Ovary (tissue), 7 donors: ENCODE measurements at regions not wholly inside any gene's neighbourhood (a gene's known extent, or its start where the extent isn't known, plus 50 kb on each side); places are given as distances from the start of the nearest gene placed in this dataset.

ENCODE experiments used
- DNase-seq, 5 donors: peaks; one replicate each; pipeline ENCODE4 v3.0.0-alpha.2; 2019 to 2020
- H3K27ac ChIP-seq, 2 donors: fragments of 200-600 bp; one replicate each; pipeline versions ENCODE4 v1.5.1 to v1.8.0; 2019 to 2022
- H3K27me3 ChIP-seq: fragments of 200-600 bp; one replicate; pipeline ENCODE4 v1.8.0; 2022
- H3K36me3 ChIP-seq: fragments of 200-600 bp; sonication (generic); one replicate; pipeline ENCODE4 v1.5.1; 2019
- H3K4me1 ChIP-seq: one replicate; pipeline ENCODE4 v1.8.1; 2013; ENCODE audit warnings: mild to moderate bottlenecking, moderate library complexity; ENCODE audit not compliant: insufficient read depth
- H3K4me3 ChIP-seq: fragments of 200-600 bp; sonication (generic); one replicate; pipeline ENCODE4 v1.5.1; 2017
- H3K9me3 ChIP-seq, 2 donors: fragments of 200-600 bp in 1 of 2; sonication (generic) in 1 of 2; one replicate each; pipeline versions ENCODE4 v1.5.1 to v1.8.1; 2013 to 2019; ENCODE audit warnings: mild to moderate bottlenecking in 1 of 2, moderate library complexity in 1 of 2
- CTCF ChIP-seq, 3 donors: fragments of 450-650 bp in 2 of 3; fragments of 200-600 bp in 1 of 3; IDR thresholded peaks; one replicate each; pipeline versions ENCODE4 v1.5.1 to v1.8.0; 2016 to 2022; ENCODE audit warnings: antibody characterized with exemption in 3 of 3, mild to moderate bottlenecking in 1 of 3
- EP300 ChIP-seq: sonication (generic); formaldehyde crosslinking; IDR thresholded peaks from one replicate; pipeline ENCODE4 v1.6.1; 2017; ENCODE audit warnings: antibody characterized with exemption
- POLR2A ChIP-seq: fragments of 450-650 bp; IDR thresholded peaks from one replicate; pipeline ENCODE4 v1.6.1; 2017; ENCODE audit warnings: antibody characterized with exemption, mild to moderate bottlenecking, moderate library complexity
- WGBS, 3 donors: extraction: QIAGEN DNeasy Blood & Tissue Kit in 1 of 3; methylation state at CpG; one replicate each; pipeline versions ENCODE4 v1.1.5 to v1.1.7; 2013 to 2017; 5-methylcytosine and 5-hydroxymethylcytosine counted together
- intact Hi-C, 4 donors: fragments of 100-400 bp; cut with DNase I; formaldehyde crosslinking; loops; one replicate each; pipeline versions ENCODE4 v1.11.0 to v1.15.1; 2022 to 2023
- donor health status: DM: no; HTN: no; CAD: no; lungs with moderate emphysema.
- donor health status: DM: no; HTN: no; CAD: no.
- donor health status: Bipolar disorder and iron deficiency.
- donor health status: DM: no; HTN: no; CAD: no.
- donor health status: DM: yes; HTN: yes; CAD: no.

GRCh38 chr2:34853646-34854045, 1254.5 kb upstream of the FAM98A start:
- no peak for TF ChIP-seq CTCF (IDR thresholded peaks at IDR 0.05)
- TF ChIP-seq EP300: no peak
- TF ChIP-seq POLR2A: no peak
- WGBS, 3 donors: 86 to 89% (median 88%) methylated on average over 5 of the region's 5 CpGs
- no peaks in the 10 kb centered on the region for H3K27me3 ChIP-seq
- DNase-seq: no peak
- no peak overlapping the region for H3K4me3 ChIP-seq
- H3K27ac ChIP-seq: no peak overlapping the region
- H3K9me3 ChIP-seq: no peaks in the 10 kb centered on the region
- intact Hi-C loops: no loop called here
- H3K4me1 ChIP-seq: no peaks in the 10 kb centered on the region
- no peaks in the 10 kb centered on the region for H3K36me3 ChIP-seq

DNA sequence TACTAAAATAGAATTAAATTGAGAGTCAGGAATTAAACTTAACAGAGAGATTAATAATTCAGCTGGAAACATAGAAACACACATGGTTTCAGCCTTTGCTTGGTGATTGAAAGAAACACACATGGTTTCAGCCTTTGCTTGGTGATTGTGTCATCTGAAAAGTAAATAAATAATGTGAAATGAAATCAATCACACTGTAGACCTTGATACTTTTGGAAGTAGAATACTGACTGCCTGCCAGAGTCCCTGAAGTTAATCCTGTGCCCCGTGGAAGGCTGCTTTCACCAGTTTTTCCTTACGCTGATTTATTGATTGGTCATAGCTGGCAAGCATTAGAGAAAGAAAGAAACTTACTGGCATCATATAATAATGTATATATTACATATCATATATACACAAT, 1252.7 kb upstream of the FAM98A start:
- H3K27me3 ChIP-seq: no peaks in the 10 kb centered on the region
- no peaks in the 10 kb centered on the region for H3K9me3 ChIP-seq
- DNase-seq: no peak
- WGBS, 3 donors: 64 to 67% (median 65%) methylated on average over 2 of the region's 2 CpGs
- H3K4me1 ChIP-seq: no peaks in the 10 kb centered on the region
- TF ChIP-seq EP300: no peak
- TF ChIP-seq POLR2A: no peak
- TF ChIP-seq CTCF (IDR thresholded peaks at IDR 0.05): no peak
- intact Hi-C loops: no loop called here
- H3K36me3 ChIP-seq: no peaks in the 10 kb centered on the region
- no peak overlapping the region for H3K4me3 ChIP-seq
- no peak overlapping the region for H3K27ac ChIP-seq

GRCh38 chr2:34849827-34850226, 1250.7 kb upstream of the FAM98A start:
- Histone ChIP-seq H3K27ac (no peak overlapping the region), H3K4me3 (no peak overlapping the region), H3K9me3 (no peaks in the 10 kb centered on the region), H3K27me3 (no peaks in the 10 kb centered on the region), H3K36me3 (no peaks in the 10 kb centered on the region), H3K4me1 (no peaks in the 10 kb centered on the region)
- intact Hi-C loops: no loop called here
- WGBS, 3 donors: 86 to 91% (median 91%) methylated on average over 3 of the region's 3 CpGs
- TF ChIP-seq POLR2A: no peak
- TF ChIP-seq CTCF (IDR thresholded peaks at IDR 0.05): no peak
- TF ChIP-seq EP300: no peak
- DNase-seq: no peak

DNA sequence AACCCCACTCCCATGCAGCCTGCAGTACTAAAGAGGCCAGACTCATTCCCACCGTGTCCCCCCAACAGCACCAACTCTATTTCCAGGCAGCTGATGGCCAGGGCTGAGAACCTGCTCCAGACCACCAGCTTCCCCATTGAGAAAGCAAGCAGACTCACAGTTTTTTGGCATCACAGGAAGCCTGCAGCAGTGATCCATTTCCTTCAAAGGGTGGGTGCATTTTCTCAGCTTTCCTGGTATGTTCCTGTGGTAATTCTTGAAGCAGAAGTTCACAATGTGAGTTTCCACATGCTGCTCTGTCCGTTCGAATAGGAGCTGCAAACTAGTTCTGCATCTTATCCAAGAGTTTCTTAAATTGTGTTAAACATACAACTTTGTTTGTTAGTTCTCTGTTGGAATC, 1249.6 kb upstream of the FAM98A start:
- no peak for DNase-seq
- TF ChIP-seq POLR2A (no peak), EP300 (no peak), CTCF (IDR thresholded peaks at IDR 0.05) (no peak)
- H3K4me1 ChIP-seq: no peaks in the 10 kb centered on the region
- H3K27ac ChIP-seq: no peak overlapping the region
- WGBS, 3 donors: 66 to 91% (median 79%) methylated on average over 3 of the region's 3 CpGs
- no peaks in the 10 kb centered on the region for H3K9me3 ChIP-seq
- intact Hi-C loops: no loop called here
- H3K4me3 ChIP-seq: no peak overlapping the region
- H3K36me3 ChIP-seq: no peaks in the 10 kb centered on the region
- H3K27me3 ChIP-seq: no peaks in the 10 kb centered on the region

GRCh38 chr2:34848132-34848531, 1249.0 kb upstream of the FAM98A start:
- TF ChIP-seq POLR2A: no peak
- no peak for TF ChIP-seq EP300
- TF ChIP-seq CTCF (IDR thresholded peaks at IDR 0.05): no peak
- DNase-seq: no peak
- intact Hi-C loops: no loop called here
- Histone ChIP-seq H3K36me3 (no peaks in the 10 kb centered on the region), H3K9me3 (no peaks in the 10 kb centered on the region), H3K4me3 (no peak overlapping the region), H3K4me1 (no peaks in the 10 kb centered on the region), H3K27me3 (no peaks in the 10 kb centered on the region), H3K27ac (no peak overlapping the region)
- WGBS, 3 donors: 59 to 89% (median 66%) methylated on average over 2 of the region's 2 CpGs
